Activated CD4-positive, alpha-beta T cell treated with anti-CD3 and anti-CD28 coated beads, Interleukin-2, amount 10 ng/mL, durations not matched to agents 7 days and 5 days (primary cell): ENCODE measurements at regions not wholly inside any gene's neighbourhood (a gene's known extent, or its start where the extent isn't known, plus 50 kb on each side); places are given as distances from the start of the nearest gene placed in this dataset.

Source experiments
- CTCF ChIA-PET: fragments of 350-600 bp; sonication (Branson Sonifier 250); formaldehyde crosslinking; loops from one replicate; lab custom pipeline; 2021; ENCODE audit warnings: antibody characterized with exemption; lab: Charles Lee
- POLR2A ChIA-PET: fragments of 350-600 bp; sonication (Branson Sonifier 250); formaldehyde crosslinking; loops from one replicate; lab custom pipeline; 2021; ENCODE audit warnings: antibody characterized with exemption; lab: Charles Lee
- DNase-seq: peaks from one replicate; pipeline ENCODE4 v3.0.0-alpha.2; 2020
- H3K27ac Mint-ChIP-seq: one replicate; pipeline ENCODE4 v1.8.0; 2021; ENCODE audit warnings: mild to moderate bottlenecking, moderate library complexity, mixed read lengths
- H3K27me3 Mint-ChIP-seq: one replicate; pipeline ENCODE4 v1.8.0; 2021; ENCODE audit warnings: mixed read lengths
- H3K36me3 Mint-ChIP-seq: one replicate; pipeline ENCODE4 v1.8.0; 2021; ENCODE audit warnings: low read depth, mixed read lengths
- H3K4me1 Mint-ChIP-seq: one replicate; pipeline ENCODE4 v1.8.0; 2021; ENCODE audit warnings: mixed read lengths
- H3K4me3 Mint-ChIP-seq: one replicate; pipeline ENCODE4 v1.8.0; 2021; ENCODE audit warnings: mild to moderate bottlenecking, moderate library complexity, mixed read lengths
- H3K9me3 Mint-ChIP-seq: one replicate; pipeline ENCODE4 v1.8.0; 2021; ENCODE audit warnings: mixed read lengths

DNA sequence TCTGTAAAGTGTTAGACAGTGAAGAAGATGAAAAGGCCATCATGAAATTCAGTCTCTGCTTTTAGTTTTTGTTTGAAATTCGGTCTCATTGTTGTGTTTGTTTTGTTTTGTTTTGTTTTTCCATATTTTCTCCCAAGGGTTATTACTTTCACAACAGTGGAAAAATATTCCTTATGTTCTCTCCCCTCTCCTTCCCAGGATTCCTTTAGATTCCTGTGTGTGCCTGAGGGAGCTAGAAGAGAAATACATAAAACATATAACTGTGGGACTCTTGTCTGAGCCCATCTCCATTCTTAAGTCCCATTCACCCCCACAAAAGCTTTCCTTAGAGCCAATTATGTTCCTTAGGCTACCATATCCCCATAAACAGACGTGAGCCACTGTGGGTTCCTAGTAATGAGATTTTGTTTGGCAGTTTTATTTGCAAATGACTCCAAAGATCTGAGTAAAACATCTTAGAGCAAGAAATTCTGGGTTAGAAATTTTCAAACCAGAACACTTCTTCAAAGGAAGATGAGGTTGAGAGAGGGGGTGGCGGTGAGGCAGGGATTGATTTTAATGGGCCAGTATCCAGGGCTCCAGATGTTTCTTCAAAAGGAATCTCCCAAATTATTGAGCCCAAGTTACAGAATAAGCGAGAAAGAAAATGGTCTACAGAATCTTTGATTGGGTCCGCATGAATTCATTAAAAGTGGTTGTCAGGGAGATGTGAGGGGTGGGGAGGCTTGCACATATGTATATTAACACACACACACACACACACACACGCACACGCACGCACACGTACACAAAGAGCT lies 157.8 kb upstream of the TNP1 start:
- DNase-seq, result no peak
- POLR2A ChIA-PET, result no interaction called here
- CTCF ChIA-PET, result interaction anchor here (1.1 kb wide), 1 partner anchor 47 kb away, joined by 3 read pairs; no protein-coding TSS in a partner anchor
- Mint-ChIP-seq H3K4me3 (no peak overlapping the region), H3K4me1 (no peaks in the 10 kb centered on the region), H3K27ac (no peak overlapping the region), H3K9me3 (no peaks in the 10 kb centered on the region), H3K27me3 (peaks cover 18% of the 10 kb centered on the region), H3K36me3 (no peaks in the 10 kb centered on the region)

DNA sequence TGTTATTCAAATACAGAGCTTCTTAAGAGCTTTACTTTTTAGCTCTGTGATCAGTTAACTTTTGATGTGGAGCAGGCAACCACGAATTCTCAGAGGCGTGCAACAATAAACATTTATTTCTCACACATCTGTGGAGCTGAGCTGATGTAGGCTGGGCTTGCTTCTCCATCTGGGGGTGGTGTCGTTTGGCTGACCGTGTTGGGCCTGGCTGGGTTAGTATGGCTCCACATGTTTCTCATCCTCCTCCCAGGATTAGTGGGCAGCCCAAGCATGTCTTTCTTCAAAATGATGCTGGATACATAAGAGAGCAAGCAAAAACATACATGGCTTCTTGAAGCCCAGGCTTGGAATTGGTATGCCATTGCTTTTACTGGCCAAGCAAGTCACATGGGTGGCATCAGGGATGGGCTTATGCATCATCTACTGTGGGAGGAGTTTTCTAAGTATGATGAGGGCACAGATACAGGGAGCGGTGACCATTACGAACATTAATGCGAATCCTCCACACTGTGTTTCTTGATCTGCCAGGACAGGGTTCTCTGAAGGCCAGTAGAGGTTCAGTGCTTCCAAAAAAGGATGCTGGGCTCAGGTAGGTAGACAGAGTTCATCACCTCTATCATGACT lies 157.0 kb upstream of the TNP1 start:
- H3K36me3 Mint-ChIP-seq, result no peaks in the 10 kb centered on the region
- CTCF ChIA-PET, result no interaction called here
- no peak overlapping the region for H3K4me3 Mint-ChIP-seq
- POLR2A ChIA-PET, result no interaction called here
- no peak overlapping the region for H3K27ac Mint-ChIP-seq
- H3K27me3 Mint-ChIP-seq, result peaks cover 20% of the 10 kb centered on the region
- no peaks in the 10 kb centered on the region for H3K4me1 Mint-ChIP-seq
- no peak for DNase-seq
- no peaks in the 10 kb centered on the region for H3K9me3 Mint-ChIP-seq

DNA sequence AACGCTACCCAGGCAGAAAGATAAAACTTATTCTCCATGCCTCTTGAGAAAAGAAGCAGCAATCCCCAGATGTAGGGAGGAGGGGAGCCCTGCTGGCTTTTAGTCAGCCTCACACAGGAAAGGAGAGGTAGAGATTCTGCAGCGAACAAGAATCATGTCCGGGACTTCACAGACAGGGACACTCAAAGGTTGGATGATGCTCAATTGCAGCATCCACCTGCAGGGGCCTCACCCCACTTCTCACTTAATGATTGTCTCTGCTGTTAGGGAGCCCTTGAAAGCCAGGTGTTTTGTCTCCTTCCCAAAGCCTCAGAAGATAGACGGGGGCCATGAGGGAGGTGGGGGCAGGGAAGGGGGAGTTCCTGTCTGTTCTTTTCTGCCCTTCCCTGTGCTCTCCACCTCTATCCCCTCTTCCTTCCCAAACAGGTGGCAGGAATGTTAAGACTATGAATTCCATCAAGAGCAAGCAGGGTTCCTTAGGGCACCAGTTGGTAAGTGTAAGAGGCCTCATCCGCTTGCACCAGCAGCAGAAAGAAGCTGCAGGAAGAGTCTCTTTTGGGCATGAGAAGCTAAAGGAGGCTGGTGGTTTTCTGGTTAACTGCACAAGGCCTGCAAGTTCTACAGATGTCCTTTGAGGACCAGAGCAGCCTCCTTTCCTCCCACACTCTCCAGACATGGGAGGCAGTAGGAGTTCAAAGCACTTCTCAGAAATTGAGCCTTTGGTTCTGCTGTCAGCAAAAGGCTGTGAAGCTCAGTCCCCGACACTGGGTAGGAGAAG lies 154.7 kb upstream of the TNP1 start:
- ChIA-PET CTCF (no interaction called here), POLR2A (no interaction called here)
- Mint-ChIP-seq H3K27me3 (peaks cover 20% of the 10 kb centered on the region), H3K4me3 (no peak overlapping the region), H3K4me1 (no peaks in the 10 kb centered on the region), H3K27ac (no peak overlapping the region), H3K9me3 (no peaks in the 10 kb centered on the region), H3K36me3 (no peaks in the 10 kb centered on the region)
- DNase-seq, result no peak

DNA sequence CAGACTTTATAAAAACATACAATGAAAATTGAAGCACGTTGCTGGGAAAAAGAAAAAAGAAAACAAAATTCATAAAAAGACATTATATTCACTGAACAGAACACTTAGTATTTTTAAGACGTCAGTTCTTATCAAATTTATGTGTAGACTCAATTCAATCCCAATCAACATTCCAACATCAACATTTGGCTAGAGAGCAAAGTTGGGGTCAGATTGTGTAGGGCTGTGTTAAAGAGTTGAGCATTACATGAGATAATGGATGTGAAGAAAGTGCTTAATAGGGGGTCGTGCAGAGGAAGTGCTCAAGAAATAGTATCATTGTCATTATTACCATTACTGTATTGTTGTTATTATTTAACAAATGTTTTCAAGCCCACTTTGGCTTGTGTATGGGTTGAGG lies 154.1 kb upstream of the TNP1 start:
- no peaks in the 10 kb centered on the region for H3K9me3 Mint-ChIP-seq
- H3K27ac Mint-ChIP-seq, result no peak overlapping the region
- POLR2A ChIA-PET, result no interaction called here
- H3K36me3 Mint-ChIP-seq, result no peaks in the 10 kb centered on the region
- H3K27me3 Mint-ChIP-seq, result peaks cover 17% of the 10 kb centered on the region
- CTCF ChIA-PET, result no interaction called here
- DNase-seq, result no peak
- H3K4me1 Mint-ChIP-seq, result no peaks in the 10 kb centered on the region
- H3K4me3 Mint-ChIP-seq, result no peak overlapping the region

DNA sequence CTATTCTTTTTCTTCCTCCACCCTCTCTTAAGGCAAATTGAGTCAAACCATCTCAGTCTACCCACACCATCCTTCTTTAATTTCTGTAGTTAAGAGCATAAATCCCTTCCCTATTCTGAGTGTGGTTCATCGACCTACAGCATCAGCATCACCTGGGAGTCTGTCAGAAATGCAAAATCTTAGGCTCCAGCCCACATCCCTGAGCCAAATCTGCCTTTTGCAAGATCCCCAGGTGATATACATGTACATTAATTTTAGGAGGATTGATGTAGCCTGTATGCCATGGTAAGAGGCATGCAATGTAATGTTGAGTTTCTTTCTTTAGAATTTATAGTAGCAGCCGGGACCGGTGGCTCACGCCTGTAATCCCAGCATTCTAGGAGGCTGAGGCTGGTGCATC lies 151.7 kb upstream of the TNP1 start:
- Mint-ChIP-seq H3K4me3 (no peak overlapping the region), H3K4me1 (no peaks in the 10 kb centered on the region), H3K36me3 (no peaks in the 10 kb centered on the region), H3K27ac (no peak overlapping the region), H3K27me3 (peaks cover 13% of the 10 kb centered on the region), H3K9me3 (no peaks in the 10 kb centered on the region)
- ChIA-PET POLR2A (no interaction called here), CTCF (no interaction called here)
- DNase-seq, result no peak

DNA sequence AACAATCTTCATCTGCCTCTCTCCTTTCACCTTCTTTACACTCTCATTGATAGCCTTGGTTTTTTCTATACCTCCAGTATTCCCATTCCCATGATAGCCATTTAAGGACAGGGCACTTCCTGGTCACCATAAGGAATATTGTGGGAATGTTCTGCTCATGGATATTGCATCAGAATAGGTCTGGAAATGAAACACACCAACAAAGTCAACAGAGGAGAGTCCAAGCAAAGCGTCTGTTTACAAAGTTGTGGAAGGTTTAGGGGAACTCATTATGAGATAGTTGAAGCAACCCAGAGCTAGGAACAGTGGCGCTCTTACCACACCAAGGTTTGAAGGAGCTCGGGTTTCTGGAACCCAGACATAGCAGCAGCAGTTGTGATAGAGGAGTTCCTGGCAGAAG lies 150.3 kb upstream of the TNP1 start:
- no peaks in the 10 kb centered on the region for H3K4me1 Mint-ChIP-seq
- no peak for DNase-seq
- no peak overlapping the region for H3K4me3 Mint-ChIP-seq
- CTCF ChIA-PET, result interaction anchor here (1.3 kb wide), 1 partner anchor 16 kb away, joined by 3 read pairs; no protein-coding TSS in a partner anchor
- H3K27ac Mint-ChIP-seq, result no peak overlapping the region
- H3K36me3 Mint-ChIP-seq, result no peaks in the 10 kb centered on the region
- POLR2A ChIA-PET, result no interaction called here
- H3K9me3 Mint-ChIP-seq, result no peaks in the 10 kb centered on the region
- peaks cover 12% of the 10 kb centered on the region for H3K27me3 Mint-ChIP-seq

DNA sequence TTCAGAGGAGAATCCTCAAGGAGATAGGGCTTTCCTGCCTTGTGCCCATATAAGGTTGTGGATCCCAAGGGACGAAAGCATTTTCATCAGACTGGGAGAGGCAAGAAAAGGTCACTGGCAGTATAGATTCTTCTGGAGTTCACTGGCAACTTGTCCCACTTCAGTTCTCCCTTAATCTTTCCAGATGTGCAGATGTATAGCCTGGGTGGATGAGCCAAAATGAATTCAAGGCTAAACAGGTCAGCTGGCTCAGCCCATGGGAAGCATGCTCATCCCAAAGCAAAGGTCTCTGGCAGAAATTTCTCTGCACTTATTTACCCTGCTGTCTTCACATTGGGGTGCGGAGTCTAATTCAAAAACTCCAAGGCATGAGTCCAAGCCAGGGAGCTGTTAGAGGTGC lies 148.9 kb upstream of the TNP1 start:
- Mint-ChIP-seq H3K4me1 (no peaks in the 10 kb centered on the region), H3K27ac (no peak overlapping the region), H3K36me3 (no peaks in the 10 kb centered on the region), H3K9me3 (no peaks in the 10 kb centered on the region), H3K4me3 (no peak overlapping the region), H3K27me3 (peaks cover 7% of the 10 kb centered on the region)
- CTCF ChIA-PET, result no interaction called here
- DNase-seq, result no peak
- POLR2A ChIA-PET, result no interaction called here

DNA sequence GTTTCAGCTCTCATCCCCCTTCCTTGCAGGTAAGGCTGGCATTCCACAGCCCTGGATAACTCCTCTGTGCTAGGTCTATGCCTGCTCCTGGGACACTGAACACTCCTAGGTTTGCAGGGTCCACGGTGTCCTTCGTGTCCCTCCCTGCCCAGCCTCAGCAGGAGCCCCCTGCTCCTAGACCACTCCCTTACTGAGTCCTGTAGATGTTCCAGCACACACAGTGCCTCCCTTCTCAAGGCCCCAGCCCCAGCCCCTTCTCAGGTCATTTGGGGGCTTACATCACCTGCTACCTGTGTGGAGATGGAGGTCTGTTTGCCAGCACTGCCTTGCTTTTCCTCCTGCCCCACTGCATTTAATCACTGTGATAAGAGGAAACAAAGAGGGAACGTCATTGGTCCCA lies 146.4 kb upstream of the TNP1 start:
- H3K27me3 Mint-ChIP-seq, result peaks cover 8% of the 10 kb centered on the region
- DNase-seq, result no peak
- no peaks in the 10 kb centered on the region for H3K9me3 Mint-ChIP-seq
- no peaks in the 10 kb centered on the region for H3K36me3 Mint-ChIP-seq
- no peak overlapping the region for H3K4me3 Mint-ChIP-seq
- no peak overlapping the region for H3K27ac Mint-ChIP-seq
- CTCF ChIA-PET, result interaction anchor here (0.6 kb wide), 1 partner anchor 400 kb away, joined by 3 read pairs; no protein-coding TSS in a partner anchor
- POLR2A ChIA-PET, result no interaction called here
- no peaks in the 10 kb centered on the region for H3K4me1 Mint-ChIP-seq

DNA sequence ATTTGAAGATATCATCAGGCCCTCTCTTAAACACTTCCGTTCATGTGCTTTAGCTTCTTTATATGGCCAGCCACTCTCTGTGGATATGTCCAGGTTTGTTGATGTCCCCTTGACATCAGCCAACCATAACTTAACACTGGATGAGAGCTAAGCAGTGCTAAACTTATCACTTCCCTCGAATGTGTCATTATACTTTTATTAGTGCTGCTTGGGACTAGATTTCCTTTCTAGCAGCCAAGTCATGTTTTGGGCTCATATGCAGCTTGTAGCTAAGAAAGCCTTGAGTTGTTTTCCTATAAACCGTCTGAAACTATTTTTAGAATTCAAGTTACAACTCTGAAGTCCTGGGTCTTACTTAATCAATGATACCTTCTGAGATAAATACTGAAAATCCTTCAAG lies 144.8 kb upstream of the TNP1 start:
- ChIA-PET CTCF (interaction anchor here (0.6 kb wide), 1 partner anchor 263 kb away, joined by 3 read pairs; no protein-coding TSS in a partner anchor), POLR2A (no interaction called here)
- Mint-ChIP-seq H3K4me1 (no peaks in the 10 kb centered on the region), H3K27ac (no peak overlapping the region), H3K36me3 (no peaks in the 10 kb centered on the region), H3K9me3 (no peaks in the 10 kb centered on the region), H3K27me3 (peaks cover 8% of the 10 kb centered on the region), H3K4me3 (no peak overlapping the region)
- no peak for DNase-seq

DNA sequence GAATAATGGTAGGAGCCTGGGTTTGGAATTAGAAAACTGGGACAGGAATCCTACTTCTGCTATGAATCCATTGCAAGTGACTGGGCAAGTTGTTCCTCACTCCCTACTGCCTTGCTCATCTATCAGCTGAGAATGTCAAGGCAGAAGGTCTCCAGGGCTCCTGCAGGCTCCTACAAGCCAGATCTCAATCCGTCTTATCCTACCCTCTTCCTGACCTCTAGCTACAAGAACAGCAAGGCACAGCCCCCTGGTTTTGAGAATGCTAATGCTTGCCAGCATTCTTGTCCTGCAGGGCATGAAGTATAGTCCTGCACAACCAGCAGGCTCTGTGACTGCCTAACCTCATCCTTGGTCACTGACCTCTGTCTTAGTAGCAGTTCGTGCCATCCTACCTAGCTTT lies 141.9 kb upstream of the TNP1 start:
- CTCF ChIA-PET, result no interaction called here
- DNase-seq, result no peak
- no peak overlapping the region for H3K27ac Mint-ChIP-seq
- POLR2A ChIA-PET, result no interaction called here
- H3K36me3 Mint-ChIP-seq, result no peaks in the 10 kb centered on the region
- no peak overlapping the region for H3K4me3 Mint-ChIP-seq
- H3K27me3 Mint-ChIP-seq, result peaks cover 8% of the 10 kb centered on the region
- no peaks in the 10 kb centered on the region for H3K9me3 Mint-ChIP-seq
- H3K4me1 Mint-ChIP-seq, result no peaks in the 10 kb centered on the region

DNA sequence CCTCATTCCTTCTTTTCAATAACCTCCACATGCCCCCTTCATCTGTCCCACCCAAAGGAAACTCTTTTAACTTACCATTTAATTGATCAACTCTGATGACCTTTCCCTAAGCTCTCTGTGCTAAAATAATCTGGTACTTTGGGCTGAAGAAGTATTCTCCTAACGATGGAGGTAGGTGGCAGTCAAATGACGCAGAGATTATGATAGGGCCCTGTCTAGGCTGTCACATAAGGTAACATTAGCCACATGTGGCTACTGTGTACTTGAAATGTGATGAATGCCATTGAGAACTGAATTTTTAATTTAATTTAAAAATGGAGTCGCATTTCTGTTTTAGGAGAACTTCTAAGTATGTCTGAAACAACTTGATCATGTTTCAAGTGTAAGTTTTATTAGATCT lies 140.5 kb upstream of the TNP1 start:
- Mint-ChIP-seq H3K27me3 (peaks cover 11% of the 10 kb centered on the region), H3K4me1 (no peaks in the 10 kb centered on the region), H3K27ac (no peak overlapping the region), H3K4me3 (no peak overlapping the region), H3K9me3 (no peaks in the 10 kb centered on the region), H3K36me3 (no peaks in the 10 kb centered on the region)
- ChIA-PET CTCF (no interaction called here), POLR2A (no interaction called here)
- DNase-seq, result no peak

DNA sequence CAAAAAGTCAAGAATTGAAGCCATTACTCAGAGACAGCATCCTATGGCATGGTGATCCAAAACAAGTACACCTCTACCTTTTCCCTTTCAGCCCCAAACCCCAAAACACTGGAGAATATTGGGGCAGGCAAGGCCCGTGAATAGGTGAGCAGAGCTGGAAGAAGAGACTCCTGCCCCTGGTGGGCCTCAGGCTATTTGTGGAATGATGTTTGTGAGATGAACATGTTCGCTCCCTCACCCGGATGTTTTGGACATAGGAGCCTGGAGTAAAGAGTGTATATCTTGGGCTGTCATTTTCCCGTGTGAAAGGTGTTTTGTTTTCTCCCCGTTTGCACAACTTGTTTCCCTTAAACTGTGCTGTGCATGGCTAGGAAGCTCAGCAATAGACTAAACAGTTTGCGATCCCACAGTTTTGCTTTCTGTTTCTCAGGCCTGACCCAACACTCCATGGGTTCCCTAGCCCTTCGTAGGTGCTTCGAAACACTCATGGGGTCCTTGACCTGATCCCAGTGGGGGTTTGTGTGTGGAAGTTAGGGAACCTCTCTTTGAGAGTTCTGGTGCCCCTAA lies 136.5 kb upstream of the TNP1 start:
- Mint-ChIP-seq H3K27me3 (peaks cover 9% of the 10 kb centered on the region), H3K4me1 (no peaks in the 10 kb centered on the region), H3K4me3 (no peak overlapping the region), H3K27ac (no peak overlapping the region), H3K9me3 (no peaks in the 10 kb centered on the region), H3K36me3 (no peaks in the 10 kb centered on the region)
- ChIA-PET CTCF (no interaction called here), POLR2A (no interaction called here)
- no peak for DNase-seq

DNA sequence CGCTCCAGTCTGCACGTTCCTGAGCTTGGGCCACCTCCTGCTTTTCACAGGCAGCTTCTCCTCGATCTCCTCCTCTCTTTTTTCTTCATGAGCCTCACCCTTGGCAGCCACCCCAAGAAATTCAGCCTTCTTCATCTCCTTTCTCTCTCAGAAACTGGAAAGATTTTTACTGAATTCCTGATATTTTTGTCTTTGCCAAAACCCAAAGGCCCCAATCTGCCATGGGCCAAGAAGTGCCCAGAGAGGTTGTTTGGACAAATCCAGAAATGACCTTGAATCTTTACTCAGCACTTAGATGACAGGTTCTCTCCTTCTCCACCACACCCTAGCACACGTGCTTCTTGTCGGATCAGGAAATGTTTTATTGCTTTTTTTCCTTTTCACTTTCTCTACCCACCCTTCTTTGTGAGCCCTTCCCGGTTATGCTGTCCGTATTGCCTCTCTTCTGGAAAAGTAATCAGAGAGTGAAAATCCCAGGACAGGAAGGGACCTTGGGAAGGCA lies 134.5 kb upstream of the TNP1 start:
- H3K36me3 Mint-ChIP-seq, result no peaks in the 10 kb centered on the region
- H3K27me3 Mint-ChIP-seq, result peaks cover 17% of the 10 kb centered on the region
- no peaks in the 10 kb centered on the region for H3K4me1 Mint-ChIP-seq
- ChIA-PET POLR2A (no interaction called here), CTCF (no interaction called here)
- H3K27ac Mint-ChIP-seq, result no peak overlapping the region
- H3K9me3 Mint-ChIP-seq, result no peaks in the 10 kb centered on the region
- DNase-seq, result no peak
- no peak overlapping the region for H3K4me3 Mint-ChIP-seq
